Adrenal gland (tissue), 9 donors: ENCODE measurements at regions not wholly inside any gene's neighbourhood (a gene's known extent, or its start where the extent isn't known, plus 50 kb on each side); places are given as distances from the start of the nearest gene placed in this dataset.

Experiments used
- DNase-seq, 7 donors: peaks; one replicate each; pipeline ENCODE4 v3.0.0-alpha.2; 2019 to 2020
- H3K27ac ChIP-seq, 5 donors: fragments of 200-600 bp; sonication (generic) in 4 of 5; 1 replicate in 3 of 5; 2 replicates in 2 of 5; pipeline versions ENCODE4 v1.5.1 to v1.8.0; 2016 to 2020; ENCODE audit warnings: mild to moderate bottlenecking in 1 of 5
- H3K27me3 ChIP-seq: fragments of 200-600 bp; 2 replicates; pipeline ENCODE4 v1.8.0; 2021
- H3K36me3 ChIP-seq, 2 donors: fragments of 200-600 bp; replicated peaks in 1 of 2; 1 replicate in 1 of 2; 2 replicates in 1 of 2; pipeline versions ENCODE4 v1.5.1 to v1.8.0; 2018 to 2022
- H3K4me1 ChIP-seq, 2 donors: fragments of 200-600 bp; replicated peaks in 1 of 2; 1 replicate in 1 of 2; 2 replicates in 1 of 2; pipeline versions ENCODE4 v1.5.1 to v1.8.0; 2018 to 2021
- H3K4me3 ChIP-seq, 4 donors: fragments of 200-600 bp; sonication (generic) in 3 of 4; one replicate each; pipeline ENCODE4 v1.5.1; 2016 to 2018
- H3K9me3 ChIP-seq, 3 donors: fragments of 200-600 bp; sonication (generic) in 1 of 3; replicated peaks in 1 of 3; 1 replicate in 2 of 3; 2 replicates in 1 of 3; pipeline versions ENCODE4 v1.5.1 to v1.8.0; 2016 to 2021
- POLR2A ChIP-seq, 2 donors: fragments of 450-650 bp; IDR thresholded peaks; one replicate each; pipeline ENCODE4 v1.6.1; 2017; ENCODE audit warnings: antibody characterized with exemption in 2 of 2, mild to moderate bottlenecking in 2 of 2, moderate library complexity in 1 of 2
- WGBS, 4 donors: extraction: QIAGEN DNeasy Blood & Tissue Kit in 2 of 4; methylation state at CpG; one replicate each; pipeline versions ENCODE4 v1.1.5 to v1.1.7; 2013 to 2017; 5-methylcytosine and 5-hydroxymethylcytosine counted together
- intact Hi-C, 2 donors: fragments of 100-400 bp; cut with DNase I; formaldehyde crosslinking; loops; one replicate each; pipeline versions ENCODE4 v1.14.1 to v1.15.0; 2022 to 2023
- TF ChIP-seq, protein P1 (sequence below), 6 experiments: fragments of 450-650 bp in 4 of 6; fragments of 200-600 bp in 2 of 6; sonication (generic) in 1 of 6; IDR thresholded peaks; 1 replicate in 5 of 6; 2 replicates in 1 of 6; pipeline versions ENCODE4 v1.5.1 to v1.8.0; 2016 to 2021; ENCODE audit warnings: antibody characterized with exemption in 6 of 6, mild to moderate bottlenecking in 2 of 6, moderate library complexity in 1 of 6
- donor health status: healthy with polysubstance abuse.
- donor health status: Bipolar disorder and iron deficiency.
- donor health status: DM: yes; HTN: yes; CAD: no.
- donor health status: DM: no; HTN: no; CAD: no.
- donor health status: DM: no; HTN: no; CAD: no.

GRCh38 chr3:31448035-31448881 lies 84.5 kb upstream of the STT3B start:
- Histone ChIP-seq H3K36me3 (no peaks in the 10 kb centered on the region), H3K9me3 (peaks cover 0 to 10% (median 0%) of the 10 kb centered on the region in 3 donors), H3K4me3 (no peak overlapping the region), H3K27ac (no peak overlapping the region), H3K4me1 (no peaks in the 10 kb centered on the region), H3K27me3 (no peaks in the 10 kb centered on the region)
- TF ChIP-seq, protein P1, sequence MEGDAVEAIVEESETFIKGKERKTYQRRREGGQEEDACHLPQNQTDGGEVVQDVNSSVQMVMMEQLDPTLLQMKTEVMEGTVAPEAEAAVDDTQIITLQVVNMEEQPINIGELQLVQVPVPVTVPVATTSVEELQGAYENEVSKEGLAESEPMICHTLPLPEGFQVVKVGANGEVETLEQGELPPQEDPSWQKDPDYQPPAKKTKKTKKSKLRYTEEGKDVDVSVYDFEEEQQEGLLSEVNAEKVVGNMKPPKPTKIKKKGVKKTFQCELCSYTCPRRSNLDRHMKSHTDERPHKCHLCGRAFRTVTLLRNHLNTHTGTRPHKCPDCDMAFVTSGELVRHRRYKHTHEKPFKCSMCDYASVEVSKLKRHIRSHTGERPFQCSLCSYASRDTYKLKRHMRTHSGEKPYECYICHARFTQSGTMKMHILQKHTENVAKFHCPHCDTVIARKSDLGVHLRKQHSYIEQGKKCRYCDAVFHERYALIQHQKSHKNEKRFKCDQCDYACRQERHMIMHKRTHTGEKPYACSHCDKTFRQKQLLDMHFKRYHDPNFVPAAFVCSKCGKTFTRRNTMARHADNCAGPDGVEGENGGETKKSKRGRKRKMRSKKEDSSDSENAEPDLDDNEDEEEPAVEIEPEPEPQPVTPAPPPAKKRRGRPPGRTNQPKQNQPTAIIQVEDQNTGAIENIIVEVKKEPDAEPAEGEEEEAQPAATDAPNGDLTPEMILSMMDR (IDR thresholded peaks at IDR 0.05), result peak; percentile 21 to 58 (median 46)
- TF ChIP-seq POLR2A (IDR thresholded peaks at IDR 0.05), result no peak
- DNase-seq, result peak in 4 of 7 donors; percentile 37 to 50 (median 43)
- 92 to 100% (median 100%) methylated on average over 1 of the region's 1 CpG for WGBS, 4 donors
- intact Hi-C loops, result no loop called here

DNA sequence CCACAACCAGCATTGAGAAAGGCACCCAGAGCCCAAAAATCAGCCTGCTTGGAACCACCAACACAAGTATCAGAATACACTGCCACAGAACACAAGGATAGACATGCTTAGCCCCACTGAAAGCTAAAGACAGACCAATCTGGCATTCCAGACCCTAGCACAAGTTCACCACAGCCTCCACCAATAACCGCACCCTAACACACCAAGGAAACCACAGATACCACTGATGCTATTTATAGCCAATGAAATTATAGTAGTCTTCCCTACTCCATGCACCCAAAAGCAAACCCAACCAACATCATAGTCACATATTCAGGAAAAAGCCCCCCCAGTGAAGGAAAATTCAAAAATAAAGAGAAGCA lies 83.9 kb upstream of the STT3B start:
- Histone ChIP-seq H3K4me1 (no peaks in the 10 kb centered on the region), H3K36me3 (no peaks in the 10 kb centered on the region), H3K27me3 (no peaks in the 10 kb centered on the region), H3K27ac (no peak overlapping the region), H3K4me3 (no peak overlapping the region), H3K9me3 (peaks cover 0 to 10% (median 0%) of the 10 kb centered on the region in 3 donors)
- no peak for TF ChIP-seq POLR2A (IDR thresholded peaks at IDR 0.05)
- TF ChIP-seq, protein P1 (IDR thresholded peaks at IDR 0.05), result no peak
- no peak for DNase-seq
- WGBS, 4 donors, result 85 to 92% (median 91%) methylated on average over 1 of the region's 1 CpG
- intact Hi-C loops, result no loop called here

- no peak overlapping the region for H3K27ac ChIP-seq
- peaks cover 0 to 10% (median 0%) of the 10 kb centered on the region in 3 donors for H3K9me3 ChIP-seq
- no peaks in the 10 kb centered on the region for H3K4me1 ChIP-seq
- WGBS, 4 donors, result 69 to 85% (median 81%) methylated on average over 1 of the region's 1 CpG
- H3K4me3 ChIP-seq, result no peak overlapping the region
- no peak for DNase-seq
- H3K36me3 ChIP-seq, result no peaks in the 10 kb centered on the region
- H3K27me3 ChIP-seq, result no peaks in the 10 kb centered on the region
- intact Hi-C loops, result no loop called here
- TF ChIP-seq POLR2A (IDR thresholded peaks at IDR 0.05), result no peak
- TF ChIP-seq, protein P1 (IDR thresholded peaks at IDR 0.05), result no peak
These were observed 83.4 kb upstream of the STT3B start for GRCh38 chr3:31449318-31449717.

- Histone ChIP-seq H3K36me3 (no peaks in the 10 kb centered on the region), H3K9me3 (peaks cover 0 to 10% (median 0%) of the 10 kb centered on the region in 3 donors), H3K4me3 (no peak overlapping the region), H3K27me3 (no peaks in the 10 kb centered on the region), H3K4me1 (no peaks in the 10 kb centered on the region), H3K27ac (no peak overlapping the region)
- no peak for TF ChIP-seq POLR2A (IDR thresholded peaks at IDR 0.05)
- intact Hi-C loops, result no loop called here
- no peak for DNase-seq
These were observed 82.4 kb upstream of the STT3B start for GRCh38 chr3:31450345-31450744.
